Activated T-cell treated with anti-CD3 and anti-CD28 coated beads, Interleukin-2, amount 50 U/mL, for 72 hours (primary cell): ENCODE measurements at regions not wholly inside any gene's neighbourhood (a gene's known extent, or its start where the extent isn't known, plus 50 kb on each side); places are given as distances from the start of the nearest gene placed in this dataset.

Experiments used
- ATAC-seq, 2 donors: fragments of 150-1000 bp; cut with Tn5 transposase; replicated peaks in 1 of 2; 2 replicates each; pipeline ENCODE4 v1.10.0; 2021; ENCODE audit warnings: moderate library complexity in 2 of 2, mild to moderate bottlenecking in 1 of 2
- DNase-seq, 2 donors: peaks; one replicate each; pipeline ENCODE4 v3.0.0; 2021 to 2022; ENCODE audit warnings: mixed read lengths in 1 of 2
- H3K27ac Mint-ChIP-seq: one replicate; pipeline ENCODE4 v1.8.0; 2022; ENCODE audit warnings: mild to moderate bottlenecking, moderate library complexity, mixed read lengths
- H3K27me3 Mint-ChIP-seq: one replicate; pipeline ENCODE4 v1.8.0; 2022; ENCODE audit warnings: low read depth, mixed read lengths
- H3K36me3 Mint-ChIP-seq, 2 donors: one replicate each; pipeline ENCODE4 v1.8.0; 2022; ENCODE audit warnings: mixed read lengths in 2 of 2, mild to moderate bottlenecking in 1 of 2; ENCODE audit not compliant: insufficient read depth in 2 of 2
- H3K4me1 Mint-ChIP-seq: one replicate; pipeline ENCODE4 v1.8.0; 2022; ENCODE audit warnings: low read depth, mixed read lengths
- H3K4me3 Mint-ChIP-seq, 2 donors: one replicate each; pipeline ENCODE4 v1.8.0; 2022; ENCODE audit warnings: mild to moderate bottlenecking in 2 of 2, mixed read lengths in 2 of 2, moderate library complexity in 2 of 2
- H3K9me3 Mint-ChIP-seq, 2 donors: one replicate each; pipeline ENCODE4 v1.8.0; 2022; ENCODE audit warnings: mixed read lengths in 2 of 2

DNA sequence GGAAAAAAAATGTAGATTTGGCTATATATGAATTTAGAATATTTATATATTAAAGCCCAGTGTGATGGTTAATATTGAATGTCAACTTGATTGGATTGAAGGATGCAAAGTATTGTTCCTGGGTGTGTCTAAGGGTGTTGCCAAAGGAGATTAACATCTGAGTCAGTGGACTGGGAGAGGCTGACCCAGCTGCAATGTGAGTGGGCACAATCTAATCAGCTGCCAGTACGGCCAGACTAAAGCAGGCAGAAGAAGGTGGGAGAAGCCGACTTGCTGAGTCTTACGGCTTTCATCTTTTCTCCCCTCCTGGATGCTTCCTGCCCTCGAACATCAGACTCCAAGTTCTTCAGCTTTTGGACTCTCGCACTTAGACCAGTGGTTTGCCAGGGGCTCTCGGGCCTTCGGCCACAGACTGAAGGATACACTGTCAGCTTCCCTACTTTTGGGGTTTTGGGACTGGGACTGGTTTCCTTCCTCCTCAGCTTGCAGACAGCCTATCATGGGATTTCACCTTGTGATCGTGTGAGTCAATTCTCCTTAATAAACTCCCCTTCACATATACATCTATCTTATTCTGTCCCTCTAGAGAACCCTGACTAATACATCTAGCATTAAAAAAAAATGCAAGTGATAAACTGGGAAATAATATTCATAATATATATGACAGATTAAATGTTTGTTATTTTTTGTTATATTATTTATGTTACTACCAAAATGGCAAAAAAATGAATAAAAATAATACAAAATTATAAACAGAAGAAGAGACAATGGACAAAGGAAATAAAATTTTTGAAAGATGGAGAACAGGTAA is 122.4 kb downstream of the DLEU7 start:
- Mint-ChIP-seq H3K27ac (no peak overlapping the region), H3K9me3 (peaks cover 0 to 3% of the 10 kb centered on the region in 2 donors), H3K4me3 (no peak overlapping the region), H3K4me1 (no peaks in the 10 kb centered on the region), H3K27me3 (no peaks in the 10 kb centered on the region), H3K36me3 (no peaks in the 10 kb centered on the region)
- ATAC-seq (no peak), DNase-seq (no peak)

- ATAC-seq (no peak), DNase-seq (no peak)
- Mint-ChIP-seq H3K27me3 (no peaks in the 10 kb centered on the region), H3K36me3 (no peaks in the 10 kb centered on the region), H3K4me3 (no peak overlapping the region), H3K9me3 (peaks cover 0 to 3% of the 10 kb centered on the region in 2 donors), H3K27ac (no peak overlapping the region), H3K4me1 (no peaks in the 10 kb centered on the region)
These were observed 121.9 kb downstream of the DLEU7 start for GRCh38 chr13:50721672-50721992.

DNA sequence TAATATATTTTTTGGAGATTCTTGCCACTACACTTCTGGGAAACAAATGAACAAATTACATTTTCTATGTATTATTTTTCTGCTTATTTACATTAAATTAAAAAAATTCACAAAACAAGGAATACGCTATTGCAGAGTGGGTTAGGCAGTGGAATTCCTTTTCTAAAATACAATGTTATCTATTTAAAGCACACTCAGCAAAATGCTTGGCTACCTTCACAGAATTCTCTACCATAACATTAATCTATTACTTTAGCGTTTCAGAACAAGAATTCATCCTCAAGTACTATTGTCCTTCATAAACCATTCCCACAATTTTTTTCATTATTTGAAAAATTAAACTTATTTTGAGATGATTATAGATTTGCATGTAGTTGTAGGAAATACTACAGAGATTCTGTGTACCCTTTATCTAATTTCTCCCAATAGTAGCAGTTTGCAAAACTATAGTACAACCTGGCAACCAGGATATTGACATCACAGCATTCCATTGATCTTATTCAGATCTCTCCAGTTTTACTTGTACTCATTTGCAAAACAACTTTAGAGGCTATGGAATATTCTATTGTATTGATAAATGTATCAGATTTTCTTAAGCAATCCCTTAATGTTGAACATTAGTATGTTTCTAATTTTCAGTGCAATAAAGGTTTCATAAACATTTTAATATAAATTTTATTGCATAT is 120.9 kb downstream of the DLEU7 start:
- no peaks in the 10 kb centered on the region for H3K4me1 Mint-ChIP-seq
- no peaks in the 10 kb centered on the region for H3K27me3 Mint-ChIP-seq
- no peak overlapping the region for H3K27ac Mint-ChIP-seq
- H3K36me3 Mint-ChIP-seq: no peaks in the 10 kb centered on the region
- H3K4me3 Mint-ChIP-seq: no peak overlapping the region
- DNase-seq (no peak), ATAC-seq (no peak)
- H3K9me3 Mint-ChIP-seq: no peaks in the 10 kb centered on the region

- H3K4me3 Mint-ChIP-seq: no peak overlapping the region
- H3K36me3 Mint-ChIP-seq: no peaks in the 10 kb centered on the region
- no peak for ATAC-seq
- no peak for DNase-seq
- H3K27ac Mint-ChIP-seq: no peak overlapping the region
- H3K27me3 Mint-ChIP-seq: no peaks in the 10 kb centered on the region
- H3K4me1 Mint-ChIP-seq: no peaks in the 10 kb centered on the region
- no peaks in the 10 kb centered on the region for H3K9me3 Mint-ChIP-seq
These were observed 119.1 kb downstream of the DLEU7 start for GRCh38 chr13:50724438-50724837.

DNA sequence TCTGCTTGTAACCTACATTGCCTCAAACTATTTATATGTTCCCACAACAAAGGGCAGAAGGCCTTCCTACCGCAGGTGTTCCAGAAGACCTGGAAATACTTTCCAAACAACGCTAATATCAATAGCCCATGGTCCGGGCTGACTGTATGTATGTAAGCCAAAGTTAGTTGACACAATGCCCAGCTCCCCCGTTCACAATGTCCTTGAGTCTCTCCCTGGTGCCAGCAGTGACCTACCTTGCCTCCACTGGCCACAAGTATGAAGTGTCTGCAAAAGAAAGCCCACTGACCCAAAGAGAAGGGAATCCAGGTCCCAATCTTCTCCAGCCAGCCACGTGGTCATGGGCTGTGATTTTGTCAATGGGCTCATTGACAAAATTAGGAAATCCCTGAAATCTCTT is 118.6 kb downstream of the DLEU7 start:
- Mint-ChIP-seq H3K4me1 (no peaks in the 10 kb centered on the region), H3K27me3 (no peaks in the 10 kb centered on the region), H3K4me3 (no peak overlapping the region), H3K27ac (no peak overlapping the region), H3K9me3 (peaks cover 0 to under 1% of the 10 kb centered on the region in 2 donors), H3K36me3 (no peaks in the 10 kb centered on the region)
- DNase-seq (no peak), ATAC-seq (no peak)

- Mint-ChIP-seq H3K36me3 (peaks cover 0 to 2% of the 10 kb centered on the region in 2 donors), H3K27ac (no peak overlapping the region), H3K9me3 (peaks cover 0 to 3% of the 10 kb centered on the region in 2 donors), H3K27me3 (no peaks in the 10 kb centered on the region), H3K4me1 (no peaks in the 10 kb centered on the region), H3K4me3 (no peak overlapping the region)
- ATAC-seq (no peak), DNase-seq (no peak)
These were observed 117.3 kb downstream of the DLEU7 start for GRCh38 chr13:50726164-50726563.

GRCh38 chr13:50729177-50729576 is 114.3 kb downstream of the DLEU7 start:
- no peak overlapping the region for H3K4me3 Mint-ChIP-seq
- ATAC-seq (no peak), DNase-seq (no peak)

DNA sequence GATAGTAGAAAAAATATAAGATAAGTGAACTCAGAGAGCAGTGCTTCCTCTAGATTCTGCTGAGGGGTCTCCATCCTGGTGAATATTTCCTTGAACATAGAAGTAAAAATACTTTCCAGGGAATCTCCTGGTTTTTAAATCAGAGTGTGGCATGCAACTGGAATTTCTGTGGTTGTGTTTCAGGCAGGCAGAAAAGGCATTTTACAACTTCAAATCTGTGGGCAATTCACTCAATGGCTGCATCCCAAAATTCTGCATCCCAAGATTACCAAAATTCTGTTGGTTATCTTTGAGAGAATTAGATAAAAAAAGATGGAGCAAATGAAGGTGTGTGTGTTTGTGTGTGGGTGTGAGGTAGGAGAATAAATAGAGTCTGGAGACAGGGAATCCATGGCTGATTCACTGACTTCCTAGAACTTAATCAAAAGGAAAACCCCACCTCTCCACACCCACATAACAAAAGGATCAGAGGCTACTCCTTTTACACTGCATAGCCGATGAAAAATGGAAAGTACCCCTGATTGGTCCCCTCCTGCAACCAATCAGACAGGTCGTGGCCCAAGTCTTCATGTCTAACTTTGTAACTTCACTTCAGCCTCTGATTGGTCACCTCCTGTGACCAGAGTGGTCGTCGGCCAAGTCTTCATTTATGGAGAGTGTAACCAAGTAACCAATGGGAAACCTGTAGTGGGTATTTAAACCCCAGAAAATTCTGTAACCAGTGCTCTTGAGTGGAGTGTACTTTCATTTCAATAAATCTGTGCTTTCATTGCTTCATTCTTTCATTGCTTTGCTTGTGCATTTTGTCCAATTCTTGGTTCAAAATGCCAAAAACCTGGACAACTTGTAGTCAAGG is 112.8 kb downstream of the DLEU7 start:
- H3K36me3 Mint-ChIP-seq: peaks cover 0 to 2% of the 10 kb centered on the region in 2 donors
- peaks cover 0 to 3% of the 10 kb centered on the region in 2 donors for H3K9me3 Mint-ChIP-seq
- H3K4me1 Mint-ChIP-seq: peaks cover 6% of the 10 kb centered on the region
- DNase-seq (no peak), ATAC-seq (no peak)
- no peaks in the 10 kb centered on the region for H3K27me3 Mint-ChIP-seq
- H3K27ac Mint-ChIP-seq: no peak overlapping the region
- H3K4me3 Mint-ChIP-seq: no peak overlapping the region

More at GRCh38 chr13:50729177-50729576, 114.3 kb downstream of the DLEU7 start:
- Mint-ChIP-seq H3K4me1 (peaks cover 6% of the 10 kb centered on the region), H3K9me3 (peaks cover 0 to 3% of the 10 kb centered on the region in 2 donors), H3K27ac (no peak overlapping the region), H3K27me3 (no peaks in the 10 kb centered on the region), H3K36me3 (peaks cover 0 to 2% of the 10 kb centered on the region in 2 donors)

GRCh38 chr13:50731400-50731799 is 112.1 kb downstream of the DLEU7 start:
- H3K9me3 Mint-ChIP-seq: peaks cover 0 to 3% of the 10 kb centered on the region in 2 donors
- peaks cover 0 to 2% of the 10 kb centered on the region in 2 donors for H3K36me3 Mint-ChIP-seq
- no peak overlapping the region for H3K4me3 Mint-ChIP-seq
- H3K27ac Mint-ChIP-seq: no peak overlapping the region
- H3K4me1 Mint-ChIP-seq: peaks cover 6% of the 10 kb centered on the region
- ATAC-seq (no peak), DNase-seq (no peak)
- no peaks in the 10 kb centered on the region for H3K27me3 Mint-ChIP-seq

DNA sequence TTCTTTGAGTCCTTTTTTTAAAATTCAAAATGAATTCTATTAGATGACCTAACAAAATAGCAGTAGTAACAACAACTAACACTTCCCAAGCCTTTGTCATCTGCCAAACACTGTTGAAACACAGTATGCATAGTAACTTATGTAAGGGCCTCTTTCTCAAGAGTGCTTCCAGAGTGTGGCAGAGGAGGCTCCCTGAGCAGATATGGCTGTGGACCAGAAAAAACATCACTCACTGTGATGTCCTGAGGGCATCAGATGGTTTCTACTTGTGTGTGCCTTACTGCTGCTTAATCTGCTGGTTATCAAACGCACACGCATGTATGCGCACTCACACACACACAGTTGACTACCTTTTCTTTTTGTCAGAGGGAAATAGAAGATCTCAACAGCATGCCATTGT is 110.8 kb downstream of the DLEU7 start:
- H3K27ac Mint-ChIP-seq: no peak overlapping the region
- no peak overlapping the region for H3K4me3 Mint-ChIP-seq
- no peaks in the 10 kb centered on the region for H3K27me3 Mint-ChIP-seq
- peaks cover 0 to 3% of the 10 kb centered on the region in 2 donors for H3K9me3 Mint-ChIP-seq
- no peak for DNase-seq
- no peak for ATAC-seq
- H3K36me3 Mint-ChIP-seq: peaks cover 0 to 2% of the 10 kb centered on the region in 2 donors
- H3K4me1 Mint-ChIP-seq: peaks cover 6% of the 10 kb centered on the region

DNA sequence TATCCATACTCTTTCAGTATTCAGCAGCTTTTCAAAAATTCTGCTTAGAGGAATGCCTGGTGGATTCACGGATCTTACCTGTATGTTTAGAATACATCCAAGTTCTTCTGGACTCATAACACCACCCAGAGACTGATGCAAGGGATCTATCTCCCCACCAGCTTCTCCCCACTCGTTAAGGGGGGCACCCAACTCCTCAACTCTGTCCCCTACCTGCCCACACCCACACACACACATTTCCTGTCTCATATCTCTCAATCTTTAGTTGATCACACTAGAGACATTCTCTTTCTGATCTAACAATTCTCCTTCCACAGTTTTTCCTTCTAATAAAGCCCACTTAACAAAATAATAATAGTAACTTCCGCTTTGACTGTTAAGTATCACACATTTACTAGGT is 110.1 kb downstream of the DLEU7 start:
- Mint-ChIP-seq H3K36me3 (peaks cover 0 to 2% of the 10 kb centered on the region in 2 donors), H3K27me3 (no peaks in the 10 kb centered on the region), H3K9me3 (peaks cover 0 to 3% of the 10 kb centered on the region in 2 donors), H3K4me1 (peaks cover 6% of the 10 kb centered on the region), H3K4me3 (no peak overlapping the region), H3K27ac (no peak overlapping the region)
- DNase-seq (no peak), ATAC-seq (no peak)

GRCh38 chr13:50735071-50735470 is 108.4 kb downstream of the DLEU7 start:
- no peak for DNase-seq
- H3K36me3 Mint-ChIP-seq: peaks cover 0 to under 1% of the 10 kb centered on the region in 2 donors
- peaks cover 6% of the 10 kb centered on the region for H3K4me1 Mint-ChIP-seq

More at GRCh38 chr13:50735071-50735470, 108.4 kb downstream of the DLEU7 start:
- ATAC-seq: no peak
- Mint-ChIP-seq H3K4me3 (no peak overlapping the region), H3K9me3 (peaks cover 0 to under 1% of the 10 kb centered on the region in 2 donors), H3K27ac (no peak overlapping the region), H3K27me3 (no peaks in the 10 kb centered on the region)
